ENCODE measurements at regions not wholly inside any gene's neighbourhood (a gene's known extent, or its start where the extent isn't known, plus 50 kb on each side); places are given as distances from the start of the nearest gene placed in this dataset.
A peak's percentile ranks its signal among the peaks of the same experiment; 100 is the strongest.
"Not testable (repeated sequence)": the region's sequence is repeated elsewhere in the genome, so short reads cannot be mapped to it uniquely, and the experiment has no call there.

DNA sequence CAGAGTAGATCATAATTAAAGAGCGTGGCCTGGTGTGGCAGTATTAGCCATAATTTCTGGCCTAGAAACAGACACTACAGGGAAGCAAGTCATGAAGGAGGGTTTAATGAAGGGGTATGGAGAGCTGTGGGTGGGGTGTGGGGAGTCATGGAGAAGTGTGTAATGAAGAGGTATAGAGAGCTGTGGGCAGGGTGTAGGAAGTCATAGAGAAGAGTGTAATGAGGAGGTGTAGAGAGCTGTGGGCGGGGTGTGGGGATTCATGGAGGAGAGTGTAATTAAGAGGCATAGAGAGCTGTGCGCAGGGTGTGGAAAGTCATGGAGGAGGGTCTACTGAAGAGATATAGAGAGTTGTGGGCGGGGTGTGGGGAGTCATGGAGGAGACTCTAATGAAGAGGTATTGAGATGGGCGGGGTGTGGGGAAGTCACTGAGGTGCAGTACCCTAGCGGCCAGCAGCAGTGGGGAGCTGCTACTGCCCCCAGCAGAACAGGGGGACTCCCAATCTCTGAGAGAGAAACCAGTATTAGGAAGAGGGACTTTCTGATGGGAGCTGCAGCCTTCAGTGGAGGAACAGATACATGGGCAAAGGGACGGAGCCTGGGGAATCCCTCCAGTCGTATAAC is 145.4 kb upstream of the FOXA2 start:
- H3K4me3 ChIP-seq, result no peak overlapping the region
- WGBS, result 92% methylated on average over 8 of the region's 8 CpGs
- peaks cover 3% of the 10 kb centered on the region for H3K27me3 ChIP-seq (replicated peaks; ENCODE audit: insufficient read depth)
- no peaks in the 10 kb centered on the region for H3K36me3 ChIP-seq
- H3K9me3 ChIP-seq, result no peaks in the 10 kb centered on the region
- no peak overlapping the region for H3K27ac ChIP-seq
- no peaks in the 10 kb centered on the region for H3K4me1 ChIP-seq (replicated peaks)
- intact Hi-C loops (cut with DNase I), result no loop called here
- TF ChIP-seq, protein P1, sequence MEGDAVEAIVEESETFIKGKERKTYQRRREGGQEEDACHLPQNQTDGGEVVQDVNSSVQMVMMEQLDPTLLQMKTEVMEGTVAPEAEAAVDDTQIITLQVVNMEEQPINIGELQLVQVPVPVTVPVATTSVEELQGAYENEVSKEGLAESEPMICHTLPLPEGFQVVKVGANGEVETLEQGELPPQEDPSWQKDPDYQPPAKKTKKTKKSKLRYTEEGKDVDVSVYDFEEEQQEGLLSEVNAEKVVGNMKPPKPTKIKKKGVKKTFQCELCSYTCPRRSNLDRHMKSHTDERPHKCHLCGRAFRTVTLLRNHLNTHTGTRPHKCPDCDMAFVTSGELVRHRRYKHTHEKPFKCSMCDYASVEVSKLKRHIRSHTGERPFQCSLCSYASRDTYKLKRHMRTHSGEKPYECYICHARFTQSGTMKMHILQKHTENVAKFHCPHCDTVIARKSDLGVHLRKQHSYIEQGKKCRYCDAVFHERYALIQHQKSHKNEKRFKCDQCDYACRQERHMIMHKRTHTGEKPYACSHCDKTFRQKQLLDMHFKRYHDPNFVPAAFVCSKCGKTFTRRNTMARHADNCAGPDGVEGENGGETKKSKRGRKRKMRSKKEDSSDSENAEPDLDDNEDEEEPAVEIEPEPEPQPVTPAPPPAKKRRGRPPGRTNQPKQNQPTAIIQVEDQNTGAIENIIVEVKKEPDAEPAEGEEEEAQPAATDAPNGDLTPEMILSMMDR (IDR thresholded peaks at IDR 0.05), result no peak
- TF ChIP-seq POLR2A (IDR thresholded peaks at IDR 0.05) (no peak), POLR2AphosphoS5 (IDR thresholded peaks at IDR 0.05) (no peak)
- DNase-seq (ENCODE audit: low spot score), result no peak

DNA sequence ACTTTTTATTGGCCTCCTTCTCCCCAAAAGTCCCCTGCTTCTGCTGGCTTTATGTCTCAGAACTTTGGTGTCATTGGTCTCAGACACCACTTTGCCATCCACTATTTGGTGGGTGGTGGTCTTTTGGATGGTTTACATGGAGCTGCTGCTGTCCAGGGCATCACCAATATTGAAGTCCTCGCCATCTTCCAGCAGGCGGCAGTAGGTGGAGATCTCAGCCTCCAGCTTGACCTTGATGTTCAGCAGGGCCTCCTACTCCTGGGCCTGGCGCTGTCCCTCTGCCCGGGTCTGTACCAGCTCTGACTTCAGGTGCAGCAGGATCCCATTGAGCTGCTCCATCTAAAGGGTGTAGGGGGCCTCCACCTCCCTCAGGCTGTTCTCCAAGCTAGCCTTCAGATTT is 148.4 kb upstream of the FOXA2 start:
- no peak for DNase-seq (ENCODE audit: low spot score)
- TF ChIP-seq, protein P1 (IDR thresholded peaks at IDR 0.05), result no peak
- TF ChIP-seq POLR2AphosphoS5 (IDR thresholded peaks at IDR 0.05), result no peak
- no peak for TF ChIP-seq POLR2A (IDR thresholded peaks at IDR 0.05)
- H3K27ac ChIP-seq, result no peak overlapping the region
- no peaks in the 10 kb centered on the region for H3K27me3 ChIP-seq (replicated peaks; ENCODE audit: insufficient read depth)
- no peak overlapping the region for H3K4me3 ChIP-seq
- H3K4me1 ChIP-seq (replicated peaks), result no peaks in the 10 kb centered on the region
- WGBS, result 98% methylated on average over 4 of the region's 4 CpGs
- no peaks in the 10 kb centered on the region for H3K9me3 ChIP-seq
- intact Hi-C loops (cut with DNase I), result no loop called here
- H3K36me3 ChIP-seq, result no peaks in the 10 kb centered on the region

DNA sequence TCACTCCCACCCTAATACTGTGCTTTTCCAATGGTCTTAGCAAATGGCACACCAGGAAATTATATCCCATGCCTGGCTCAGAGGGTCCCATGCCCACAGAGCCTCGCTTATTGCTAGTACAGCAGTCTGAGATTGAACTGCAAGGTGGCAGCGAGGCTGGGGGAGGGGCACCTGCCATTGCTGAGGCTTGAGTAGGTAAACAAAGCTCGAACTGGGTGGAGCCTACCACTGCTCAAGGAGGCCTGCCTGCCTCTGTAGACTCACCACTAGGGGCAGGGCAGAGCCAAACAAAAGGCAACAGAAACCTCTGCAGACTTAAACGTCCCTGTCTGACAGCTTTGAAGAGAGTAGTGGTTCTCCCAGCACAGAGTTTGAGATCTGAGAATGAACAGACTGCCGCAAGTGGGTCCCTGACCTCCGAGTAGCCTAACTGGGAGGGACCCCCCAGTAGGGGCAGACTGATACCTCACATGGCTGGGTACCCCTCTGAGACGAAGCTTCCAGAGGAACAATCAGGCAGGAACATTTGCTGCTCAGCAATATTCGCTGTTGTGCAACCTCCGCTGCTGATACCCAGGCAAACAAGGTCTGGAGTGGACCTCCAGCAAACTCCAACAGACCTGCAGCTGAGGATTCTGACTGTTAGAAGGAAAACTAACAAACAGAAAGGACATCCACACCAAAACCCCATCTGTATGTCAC is 150.7 kb upstream of the FOXA2 start:
- DNase-seq (ENCODE audit: low spot score); H3K4me1 ChIP-seq (replicated peaks); H3K4me3 ChIP-seq; H3K9me3 ChIP-seq; intact Hi-C loops (cut with DNase I); H3K27ac ChIP-seq; H3K36me3 ChIP-seq; H3K27me3 ChIP-seq (replicated peaks; ENCODE audit: insufficient read depth): not testable (repeated sequence)
- 85% methylated on average over 9 of the region's 9 CpGs for WGBS

DNA sequence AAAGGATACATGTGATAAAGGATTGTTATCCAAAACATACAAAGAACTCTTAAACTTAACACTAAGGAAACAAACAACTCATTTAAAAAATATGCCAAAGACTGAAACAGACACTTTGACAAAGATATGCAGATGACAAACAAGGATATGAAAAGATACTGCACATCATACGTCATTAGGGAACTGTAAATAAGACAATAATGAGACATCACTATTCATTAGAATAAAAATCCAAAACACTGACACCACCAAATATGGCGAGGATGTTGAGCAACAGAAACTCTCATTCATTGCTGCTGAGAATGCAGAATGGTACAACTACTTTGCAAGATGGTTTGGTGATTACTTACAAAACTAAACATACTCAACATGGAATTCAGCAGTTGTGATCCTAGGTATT is 156.5 kb upstream of the FOXA2 start:
- no peak overlapping the region for H3K27ac ChIP-seq
- DNase-seq (ENCODE audit: low spot score), result no peak
- no peak for TF ChIP-seq POLR2A (IDR thresholded peaks at IDR 0.05)
- no peaks in the 10 kb centered on the region for H3K9me3 ChIP-seq
- intact Hi-C loops (cut with DNase I), result no loop called here
- H3K4me1 ChIP-seq (replicated peaks), result no peaks in the 10 kb centered on the region
- H3K27me3 ChIP-seq (replicated peaks; ENCODE audit: insufficient read depth), result no peaks in the 10 kb centered on the region
- 93% methylated on average over 2 of the region's 2 CpGs for WGBS
- H3K4me3 ChIP-seq, result no peak overlapping the region
- H3K36me3 ChIP-seq, result no peaks in the 10 kb centered on the region

GRCh38 chr20:22744341-22745193 is 160.2 kb upstream of the FOXA2 start:
- TF ChIP-seq POLR2A (IDR thresholded peaks at IDR 0.05), result no peak
- peak; percentile 60 for TF ChIP-seq POLR2AphosphoS5 (IDR thresholded peaks at IDR 0.05)
- TF ChIP-seq, protein P1 (IDR thresholded peaks at IDR 0.05), result no peak
- Histone ChIP-seq H3K27ac (no peak overlapping the region), H3K9me3 (no peaks in the 10 kb centered on the region), H3K27me3 (replicated peaks; ENCODE audit: insufficient read depth) (no peaks in the 10 kb centered on the region), H3K4me1 (replicated peaks) (no peaks in the 10 kb centered on the region), H3K36me3 (no peaks in the 10 kb centered on the region), H3K4me3 (no peak overlapping the region)
- peak; percentile 56 for DNase-seq (ENCODE audit: low spot score)
- intact Hi-C loops (cut with DNase I), result no loop called here
- WGBS, result 4% methylated on average over 2 of the region's 2 CpGs

Measured in prostate gland (tissue), 2 donors.